Ovary (tissue), 3 donors: ENCODE measurements at regions not wholly inside any gene's neighbourhood (a gene's known extent, or its start where the extent isn't known, plus 50 kb on each side); places are given as distances from the start of the nearest gene placed in this dataset.

ENCODE experiments used
- EP300 ChIP-seq: sonication (generic); formaldehyde crosslinking; IDR thresholded peaks from one replicate; pipeline ENCODE4 v1.6.1; 2017; ENCODE audit warnings: antibody characterized with exemption
- TF ChIP-seq, protein P1 (sequence below), 3 donors: fragments of 450-650 bp in 2 of 3; fragments of 200-600 bp in 1 of 3; IDR thresholded peaks; one replicate each; pipeline versions ENCODE4 v1.5.1 to v1.8.0; 2016 to 2022; ENCODE audit warnings: antibody characterized with exemption in 3 of 3, mild to moderate bottlenecking in 1 of 3
- donor health status: DM: no; HTN: no; CAD: no.

DNA sequence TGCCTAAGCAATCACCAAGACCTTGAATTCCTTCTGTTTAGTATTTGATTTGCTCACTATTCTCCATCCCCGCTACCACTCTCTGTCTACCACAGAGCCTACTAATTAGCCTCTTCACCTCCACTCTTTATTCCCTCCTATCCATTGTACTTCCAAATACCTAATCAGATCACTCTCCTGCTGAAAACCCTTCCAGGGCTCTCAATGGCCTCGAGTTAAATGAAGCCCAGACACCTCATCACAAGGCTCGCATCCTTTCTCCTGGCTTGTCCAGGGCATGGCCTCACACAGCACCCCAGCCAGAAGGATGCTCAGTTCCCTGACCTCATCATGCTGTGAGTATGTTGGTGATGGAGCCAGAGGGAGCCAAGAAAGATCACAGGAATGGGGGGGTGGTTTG is 71.4 kb upstream of the PRMT8 start:
- TF ChIP-seq, protein P1, sequence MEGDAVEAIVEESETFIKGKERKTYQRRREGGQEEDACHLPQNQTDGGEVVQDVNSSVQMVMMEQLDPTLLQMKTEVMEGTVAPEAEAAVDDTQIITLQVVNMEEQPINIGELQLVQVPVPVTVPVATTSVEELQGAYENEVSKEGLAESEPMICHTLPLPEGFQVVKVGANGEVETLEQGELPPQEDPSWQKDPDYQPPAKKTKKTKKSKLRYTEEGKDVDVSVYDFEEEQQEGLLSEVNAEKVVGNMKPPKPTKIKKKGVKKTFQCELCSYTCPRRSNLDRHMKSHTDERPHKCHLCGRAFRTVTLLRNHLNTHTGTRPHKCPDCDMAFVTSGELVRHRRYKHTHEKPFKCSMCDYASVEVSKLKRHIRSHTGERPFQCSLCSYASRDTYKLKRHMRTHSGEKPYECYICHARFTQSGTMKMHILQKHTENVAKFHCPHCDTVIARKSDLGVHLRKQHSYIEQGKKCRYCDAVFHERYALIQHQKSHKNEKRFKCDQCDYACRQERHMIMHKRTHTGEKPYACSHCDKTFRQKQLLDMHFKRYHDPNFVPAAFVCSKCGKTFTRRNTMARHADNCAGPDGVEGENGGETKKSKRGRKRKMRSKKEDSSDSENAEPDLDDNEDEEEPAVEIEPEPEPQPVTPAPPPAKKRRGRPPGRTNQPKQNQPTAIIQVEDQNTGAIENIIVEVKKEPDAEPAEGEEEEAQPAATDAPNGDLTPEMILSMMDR (IDR thresholded peaks at IDR 0.05): no peak
- TF ChIP-seq EP300: no peak
